CD4-positive, alpha-beta T cell (primary cell): ENCODE measurements at regions not wholly inside any gene's neighbourhood (a gene's known extent, or its start where the extent isn't known, plus 50 kb on each side); places are given as distances from the start of the nearest gene placed in this dataset.

Experiments
- ATAC-seq: fragments of 200-7000 bp; cut with Tn5 transposase; one replicate; pipeline ENCODE4 v1.10.0; 2022; ENCODE audit warnings: mild to moderate bottlenecking; ENCODE audit not compliant: poor library complexity
- CTCF ChIA-PET: fragments of 350-600 bp; sonication (Branson Sonifier 250); formaldehyde crosslinking; loops from one replicate; lab custom pipeline; 2021; ENCODE audit warnings: antibody characterized with exemption, inconsistent platforms; lab: Charles Lee
- POLR2A ChIA-PET: fragments of 350-600 bp; sonication (Branson Sonifier 250); formaldehyde crosslinking; loops from one replicate; lab custom pipeline; 2021; ENCODE audit warnings: antibody characterized with exemption, inconsistent platforms; lab: Charles Lee
- DNase-seq, 14 experiments: peaks; one replicate each; pipeline ENCODE4 v3.0.0-alpha.2; 2013 to 2020; ENCODE audit warnings: mixed read lengths in 2 of 14
- H3K27ac ChIP-seq, 2 donors: one replicate each; pipeline versions ENCODE4 v1.5.1 to v1.7.0; 2013; ENCODE audit warnings: low read length in 2 of 2, low read depth in 1 of 2, mild to moderate bottlenecking in 1 of 2
- H3K27me3 ChIP-seq, 2 experiments: 1 replicate in 1 of 2; 2 replicates in 1 of 2; pipeline versions ENCODE4 v1.6.1 to v1.7.0; 2013; ENCODE audit warnings: low read length in 2 of 2, control low read depth in 1 of 2, mild to moderate bottlenecking in 1 of 2, moderate library complexity in 1 of 2; ENCODE audit not compliant: insufficient read depth in 2 of 2, control insufficient read depth in 1 of 2
- H3K36me3 ChIP-seq: one replicate; pipeline ENCODE4 v1.6.1; 2013; ENCODE audit warnings: low read length, control low read depth; ENCODE audit not compliant: insufficient read depth
- H3K4me1 ChIP-seq: one replicate; pipeline ENCODE4 v1.6.1; 2013; ENCODE audit warnings: low read length, control low read depth; ENCODE audit not compliant: insufficient read depth
- H3K4me3 ChIP-seq: one replicate; pipeline ENCODE4 v1.5.1; 2013; ENCODE audit warnings: mild to moderate bottlenecking, low read length, moderate library complexity
- H3K9me3 ChIP-seq, 2 experiments: 1 replicate in 1 of 2; 2 replicates in 1 of 2; pipeline versions ENCODE4 v1.6.1 to v1.7.0; 2013; ENCODE audit warnings: low read length in 2 of 2, mild to moderate bottlenecking in 2 of 2, control low read depth in 1 of 2, moderate library complexity in 1 of 2; ENCODE audit not compliant: control insufficient read depth in 1 of 2, insufficient read depth in 1 of 2
- H3K27ac Mint-ChIP-seq: one replicate; pipeline ENCODE4 v1.8.0; 2020; ENCODE audit warnings: mixed read lengths
- H3K27me3 Mint-ChIP-seq: one replicate; pipeline ENCODE4 v1.8.0; 2021; ENCODE audit warnings: mixed read lengths
- H3K36me3 Mint-ChIP-seq: one replicate; pipeline ENCODE4 v1.8.0; 2021; ENCODE audit warnings: low read depth, mixed read lengths
- H3K4me1 Mint-ChIP-seq: one replicate; pipeline ENCODE4 v1.8.0; 2021; ENCODE audit warnings: low read depth, mixed read lengths
- H3K4me3 Mint-ChIP-seq: one replicate; pipeline ENCODE4 v1.8.0; 2020; ENCODE audit warnings: mild to moderate bottlenecking, mixed read lengths
- H3K9me3 Mint-ChIP-seq: one replicate; pipeline ENCODE4 v1.8.0; 2020; ENCODE audit warnings: mixed read lengths
- CTCF ChIP-seq: fragments of 200-600 bp; IDR thresholded peaks from one replicate; pipeline ENCODE4 v1.8.0; 2022; ENCODE audit warnings: antibody characterized with exemption, mild to moderate bottlenecking
- intact Hi-C, 2 experiments: fragments of 100-400 bp; cut with DNase I in 1 of 2; cut with micrococcal nuclease in 1 of 2; formaldehyde crosslinking; loops; one replicate each; pipeline versions ENCODE4 v1.15.1 to v1.9.0; 2023 to 2025; cut with DNase I, micrococcal nuclease

DNA sequence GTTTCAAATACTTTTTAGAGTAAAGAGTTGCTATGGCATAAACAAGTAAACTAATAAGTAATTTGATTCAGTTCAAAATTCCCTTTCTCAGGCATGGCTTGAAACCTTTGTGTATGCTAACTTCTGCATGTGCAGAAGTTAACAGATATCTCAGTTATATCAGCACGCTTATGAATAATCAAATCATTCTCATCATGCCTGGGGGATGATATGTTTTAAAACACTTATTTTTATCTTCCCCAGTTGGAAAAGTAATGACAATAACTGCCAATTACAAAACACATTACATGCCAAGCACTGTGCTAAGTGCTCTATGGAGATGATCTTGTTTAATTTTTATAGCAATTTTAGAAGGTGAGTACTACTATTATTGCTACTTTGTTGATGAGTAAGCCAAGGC lies 146.4 kb downstream of the YIPF5 start:
- no peak for ATAC-seq
- peaks cover 2% of the 10 kb centered on the region for H3K9me3 Mint-ChIP-seq
- no peak for DNase-seq
- H3K27ac Mint-ChIP-seq, result no peak overlapping the region
- Histone ChIP-seq H3K27ac (no peak overlapping the region), H3K4me1 (no peaks in the 10 kb centered on the region), H3K9me3 (peaks cover 0 to 7% of the 10 kb centered on the region in 2 experiments), H3K4me3 (no peak overlapping the region), H3K36me3 (no peaks in the 10 kb centered on the region), H3K27me3 (no peaks in the 10 kb centered on the region)
- ChIA-PET POLR2A (no interaction called here), CTCF (no interaction called here)
- peaks cover 5% of the 10 kb centered on the region for H3K27me3 Mint-ChIP-seq
- no peaks in the 10 kb centered on the region for H3K4me1 Mint-ChIP-seq
- no peak for TF ChIP-seq CTCF
- H3K36me3 Mint-ChIP-seq, result no peaks in the 10 kb centered on the region
- intact Hi-C loops, result no loop called here
- no peak overlapping the region for H3K4me3 Mint-ChIP-seq

DNA sequence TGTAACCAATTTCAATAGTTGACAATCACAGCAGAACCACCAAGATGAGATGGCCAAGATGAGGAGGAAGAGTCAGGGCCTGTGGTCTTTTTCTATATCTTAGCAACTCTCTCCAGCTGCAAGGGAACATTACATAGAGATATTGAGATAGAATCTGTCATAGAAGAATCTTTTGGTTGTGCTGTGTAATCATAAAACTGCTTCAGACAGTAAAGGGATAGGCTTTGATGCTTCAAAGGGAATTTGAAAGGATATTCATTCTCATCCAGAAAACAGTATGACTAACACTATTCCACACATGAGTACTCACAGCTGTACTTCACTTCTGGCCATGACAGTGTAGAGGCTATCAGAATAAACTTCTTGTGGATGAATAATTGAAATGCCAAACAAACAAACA lies 145.9 kb downstream of the YIPF5 start:
- DNase-seq (no peak), ATAC-seq (no peak)
- Mint-ChIP-seq H3K36me3 (no peaks in the 10 kb centered on the region), H3K4me3 (no peak overlapping the region), H3K27ac (no peak overlapping the region), H3K4me1 (no peaks in the 10 kb centered on the region), H3K9me3 (peaks cover 2% of the 10 kb centered on the region), H3K27me3 (peaks cover 5% of the 10 kb centered on the region)
- TF ChIP-seq CTCF, result no peak
- H3K4me1 ChIP-seq, result no peaks in the 10 kb centered on the region
- intact Hi-C loops, result no loop called here
- CTCF ChIA-PET, result no interaction called here
- POLR2A ChIA-PET, result no interaction called here
- peaks cover 0 to 7% of the 10 kb centered on the region in 2 experiments for H3K9me3 ChIP-seq
- H3K27me3 ChIP-seq, result no peaks in the 10 kb centered on the region
- H3K27ac ChIP-seq, result no peak overlapping the region
- no peaks in the 10 kb centered on the region for H3K36me3 ChIP-seq
- no peak overlapping the region for H3K4me3 ChIP-seq

DNA sequence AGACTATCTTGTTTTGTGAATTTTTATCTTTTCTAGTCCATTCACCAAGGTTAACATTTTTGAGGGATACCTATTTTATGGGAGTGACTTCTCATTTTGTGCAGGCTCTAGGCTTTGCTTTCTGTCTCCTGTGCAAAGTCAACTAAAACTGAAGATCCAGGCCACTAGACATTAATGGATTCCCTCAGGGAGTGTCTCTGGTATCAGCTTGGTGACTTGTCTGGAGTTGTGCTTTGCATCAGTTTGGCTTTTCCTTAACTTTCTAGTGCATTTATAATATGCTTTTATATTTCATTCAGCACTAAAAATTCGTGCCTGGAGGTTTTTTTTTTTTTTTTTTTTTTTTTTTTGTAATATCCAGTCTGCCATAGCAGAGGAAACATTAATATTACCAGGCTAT lies 144.2 kb downstream of the YIPF5 start:
- intact Hi-C loops, result no loop called here
- no peak for DNase-seq
- no peak for ATAC-seq
- no peaks in the 10 kb centered on the region for H3K36me3 ChIP-seq
- no peak overlapping the region for H3K4me3 ChIP-seq
- Mint-ChIP-seq H3K9me3 (no peaks in the 10 kb centered on the region), H3K36me3 (no peaks in the 10 kb centered on the region), H3K27me3 (peaks cover 10% of the 10 kb centered on the region), H3K4me1 (no peaks in the 10 kb centered on the region), H3K27ac (no peak overlapping the region), H3K4me3 (no peak overlapping the region)
- POLR2A ChIA-PET, result no interaction called here
- no peak for TF ChIP-seq CTCF
- H3K27me3 ChIP-seq, result no peaks in the 10 kb centered on the region
- H3K9me3 ChIP-seq, result peaks cover 0 to 4% of the 10 kb centered on the region in 2 experiments
- CTCF ChIA-PET, result no interaction called here
- no peak overlapping the region for H3K27ac ChIP-seq
- H3K4me1 ChIP-seq, result no peaks in the 10 kb centered on the region
